Neural cell (in vitro differentiated cells): ENCODE measurements at regions not wholly inside any gene's neighbourhood (a gene's known extent, or its start where the extent isn't known, plus 50 kb on each side); places are given as distances from the start of the nearest gene placed in this dataset.

Source experiments
- POLR2AphosphoS5 ChIP-seq: IDR thresholded peaks from 2 replicates; pipeline ENCODE4 v1.6.1; 2012
- TF ChIP-seq, protein P1 (sequence below): fragments of 450-650 bp; IDR thresholded peaks from 2 replicates; pipeline ENCODE4 v1.5.1; 2014; ENCODE audit warnings: antibody characterized with exemption, mild to moderate bottlenecking, moderate library complexity; ENCODE audit not compliant: poor library complexity, severe bottlenecking

DNA sequence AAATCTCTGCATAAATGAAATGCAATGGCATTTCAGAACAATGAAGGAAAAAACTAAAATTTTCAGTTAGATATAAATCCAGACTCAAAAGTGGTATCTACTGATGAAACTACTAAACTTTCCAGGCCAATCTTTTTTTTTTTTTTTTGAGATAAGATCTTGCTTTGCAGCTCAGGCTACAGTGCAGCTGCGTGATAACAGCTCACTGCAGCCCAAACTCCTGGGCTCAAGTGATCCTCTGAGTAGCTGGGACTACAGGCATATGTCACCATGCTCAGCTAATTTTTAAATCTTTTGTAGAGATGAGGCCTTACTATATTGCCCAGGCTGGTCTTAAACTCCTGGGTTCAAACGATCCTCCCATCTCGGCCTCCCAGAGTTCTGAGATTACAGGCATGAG lies 1228.2 kb upstream of the ADGRL3 start:
- TF ChIP-seq POLR2AphosphoS5: no peak
- TF ChIP-seq, protein P1, sequence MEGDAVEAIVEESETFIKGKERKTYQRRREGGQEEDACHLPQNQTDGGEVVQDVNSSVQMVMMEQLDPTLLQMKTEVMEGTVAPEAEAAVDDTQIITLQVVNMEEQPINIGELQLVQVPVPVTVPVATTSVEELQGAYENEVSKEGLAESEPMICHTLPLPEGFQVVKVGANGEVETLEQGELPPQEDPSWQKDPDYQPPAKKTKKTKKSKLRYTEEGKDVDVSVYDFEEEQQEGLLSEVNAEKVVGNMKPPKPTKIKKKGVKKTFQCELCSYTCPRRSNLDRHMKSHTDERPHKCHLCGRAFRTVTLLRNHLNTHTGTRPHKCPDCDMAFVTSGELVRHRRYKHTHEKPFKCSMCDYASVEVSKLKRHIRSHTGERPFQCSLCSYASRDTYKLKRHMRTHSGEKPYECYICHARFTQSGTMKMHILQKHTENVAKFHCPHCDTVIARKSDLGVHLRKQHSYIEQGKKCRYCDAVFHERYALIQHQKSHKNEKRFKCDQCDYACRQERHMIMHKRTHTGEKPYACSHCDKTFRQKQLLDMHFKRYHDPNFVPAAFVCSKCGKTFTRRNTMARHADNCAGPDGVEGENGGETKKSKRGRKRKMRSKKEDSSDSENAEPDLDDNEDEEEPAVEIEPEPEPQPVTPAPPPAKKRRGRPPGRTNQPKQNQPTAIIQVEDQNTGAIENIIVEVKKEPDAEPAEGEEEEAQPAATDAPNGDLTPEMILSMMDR: no peak
